GM23248 (cell line): ENCODE measurements at regions not wholly inside any gene's neighbourhood (a gene's known extent, or its start where the extent isn't known, plus 50 kb on each side); places are given as distances from the start of the nearest gene placed in this dataset.

Source experiments
- EZH2 ChIP-seq: fragments of 200-600 bp; sonication (generic); IDR thresholded peaks from 2 replicates; pipeline ENCODE4 v1.6.1; 2018; ENCODE audit warnings: antibody characterized with exemption, mild to moderate bottlenecking; ENCODE audit not compliant: insufficient read depth, poor library complexity, severe bottlenecking
- EZH2phosphoT487 ChIP-seq: fragments of 200-600 bp; sonication (generic); IDR thresholded peaks from 2 replicates; pipeline ENCODE4 v1.6.1; 2018; ENCODE audit warnings: antibody characterized with exemption, moderate library complexity, mild to moderate bottlenecking, low read depth; ENCODE audit not compliant: insufficient read depth

GRCh38 chr18:26763446-26764110 is 101.9 kb downstream of the AQP4 start:
- TF ChIP-seq EZH2 = no peak
- TF ChIP-seq EZH2phosphoT487 = no peak
